GM21737 (cell line): ENCODE measurements at regions not wholly inside any gene's neighbourhood (a gene's known extent, or its start where the extent isn't known, plus 50 kb on each side); places are given as distances from the start of the nearest gene placed in this dataset.

Experiments
- ATAC-seq: cut with Tn5 transposase; IDR thresholded peaks from one replicate; pipeline ENCODE4 v1.9.1; 2021; ENCODE audit warnings: mild to moderate bottlenecking, moderate library complexity; ENCODE audit not compliant: unreplicated experiment

- ATAC-seq, result no peak
These were observed 141.6 kb upstream of the MAX start for GRCh38 chr14:65243766-65244442.

GRCh38 chr14:65249471-65250161, 147.3 kb upstream of the MAX start:
- ATAC-seq, result no peak

- no peak for ATAC-seq
These were observed 147.8 kb upstream of the MAX start for GRCh38 chr14:65250162-65250495.

GRCh38 chr14:65251213-65251612, 148.9 kb upstream of the MAX start:
- ATAC-seq, result no peak

GRCh38 chr14:65252482-65253255, 150.4 kb upstream of the MAX start:
- ATAC-seq, result no peak

- no peak for ATAC-seq
These were observed 152.8 kb upstream of the MAX start for GRCh38 chr14:65255029-65255545.

- ATAC-seq, result no peak
These were observed 153.5 kb upstream of the MAX start for GRCh38 chr14:65255583-65256461.

- no peak for ATAC-seq
These were observed 154.4 kb upstream of the MAX start for GRCh38 chr14:65256714-65257113.

- no peak for ATAC-seq
These were observed 155.1 kb upstream of the FUT8 start for GRCh38 chr14:65257425-65257824.

- ATAC-seq, result no peak
These were observed 154.1 kb upstream of the FUT8 start for GRCh38 chr14:65258391-65258790.

- ATAC-seq, result no peak
These were observed 153.5 kb upstream of the FUT8 start for GRCh38 chr14:65259000-65259399.

GRCh38 chr14:65260786-65261185, 151.7 kb upstream of the FUT8 start:
- no peak for ATAC-seq

GRCh38 chr14:65261425-65261920, 151.1 kb upstream of the FUT8 start:
- ATAC-seq, result no peak

GRCh38 chr14:65261946-65262345, 150.6 kb upstream of the FUT8 start:
- no peak for ATAC-seq

GRCh38 chr14:65263177-65263788, 149.2 kb upstream of the FUT8 start:
- no peak for ATAC-seq

GRCh38 chr14:65267856-65268255, 144.7 kb upstream of the FUT8 start:
- no peak for ATAC-seq

GRCh38 chr14:65268594-65268993, 143.9 kb upstream of the FUT8 start:
- no peak for ATAC-seq

GRCh38 chr14:65269732-65270131, 142.8 kb upstream of the FUT8 start:
- ATAC-seq, result no peak

- no peak for ATAC-seq
These were observed 135.5 kb upstream of the FUT8 start for GRCh38 chr14:65277027-65277426.

GRCh38 chr14:65277580-65278270, 134.8 kb upstream of the FUT8 start:
- no peak for ATAC-seq
